Cerebellar cortex (tissue), 1 donor: ENCODE measurements at regions not wholly inside any gene's neighbourhood (a gene's known extent, or its start where the extent isn't known, plus 50 kb on each side); places are given as distances from the start of the nearest gene placed in this dataset.
"Not testable (repeated sequence)": the region's sequence is repeated elsewhere in the genome, so short reads cannot be mapped to it uniquely, and the experiment has no call there.

ENCODE experiments used
- DNase-seq: peaks from one replicate; pipeline ENCODE4 v3.0.0-alpha.2; 2015; ENCODE audit warnings: low spot score

GRCh38 chr13:110809871-110810486, 96.5 kb downstream of the ING1 start:
- no peak for DNase-seq

GRCh38 chr13:110811008-110811720, 97.7 kb downstream of the ING1 start:
- DNase-seq = no peak

GRCh38 chr13:110811771-110812120, 98.2 kb downstream of the ING1 start:
- DNase-seq = no peak

- no peak for DNase-seq
Measured at GRCh38 chr13:110812121-110812868, 98.8 kb downstream of the ING1 start.

GRCh38 chr13:110812869-110813645, 99.6 kb downstream of the ING1 start:
- DNase-seq = no peak

- DNase-seq = no peak
Measured at GRCh38 chr13:110813646-110814624, 100.4 kb downstream of the ING1 start.

GRCh38 chr13:110815471-110816204, 99.2 kb downstream of the ANKRD10 start:
- no peak for DNase-seq

GRCh38 chr13:110816500-110816899, 98.4 kb downstream of the ANKRD10 start:
- DNase-seq = no peak

GRCh38 chr13:110817143-110817542, 97.7 kb downstream of the ANKRD10 start:
- DNase-seq = no peak

- DNase-seq = no peak
Measured at GRCh38 chr13:110818747-110819146, 96.1 kb downstream of the ANKRD10 start.

GRCh38 chr13:110819203-110820014, 95.5 kb downstream of the ANKRD10 start:
- DNase-seq = peak; percentile 80

- DNase-seq = no peak
Measured at GRCh38 chr13:110820322-110820721, 94.5 kb downstream of the ANKRD10 start.

- not testable (repeated sequence) for DNase-seq
Measured at GRCh38 chr13:110821837-110822668, 92.8 kb downstream of the ANKRD10 start.

GRCh38 chr13:110822669-110822945, 92.3 kb downstream of the ANKRD10 start:
- no peak for DNase-seq

GRCh38 chr13:110824702-110825300, 90.1 kb downstream of the ANKRD10 start:
- no peak for DNase-seq

- no peak for DNase-seq
Measured at GRCh38 chr13:110825516-110825915, 89.4 kb downstream of the ANKRD10 start.

GRCh38 chr13:110826101-110826500, 88.8 kb downstream of the ANKRD10 start:
- no peak for DNase-seq

- no peak for DNase-seq
Measured at GRCh38 chr13:110826861-110827672, 87.8 kb downstream of the ANKRD10 start.
